GM12878 (cell line): ENCODE measurements at regions not wholly inside any gene's neighbourhood (a gene's known extent, or its start where the extent isn't known, plus 50 kb on each side); places are given as distances from the start of the nearest gene placed in this dataset.

ENCODE experiments used
- JUNB ChIP-seq: IDR thresholded peaks from 2 replicates; pipeline ENCODE4 v1.6.1; 2016; ENCODE audit warnings: antibody characterized with exemption, mild to moderate bottlenecking
- POLR2AphosphoS5 ChIP-seq: IDR thresholded peaks from 2 replicates; pipeline ENCODE4 v1.6.1; 2011; ENCODE audit warnings: mild to moderate bottlenecking, low read length, inconsistent platforms

DNA sequence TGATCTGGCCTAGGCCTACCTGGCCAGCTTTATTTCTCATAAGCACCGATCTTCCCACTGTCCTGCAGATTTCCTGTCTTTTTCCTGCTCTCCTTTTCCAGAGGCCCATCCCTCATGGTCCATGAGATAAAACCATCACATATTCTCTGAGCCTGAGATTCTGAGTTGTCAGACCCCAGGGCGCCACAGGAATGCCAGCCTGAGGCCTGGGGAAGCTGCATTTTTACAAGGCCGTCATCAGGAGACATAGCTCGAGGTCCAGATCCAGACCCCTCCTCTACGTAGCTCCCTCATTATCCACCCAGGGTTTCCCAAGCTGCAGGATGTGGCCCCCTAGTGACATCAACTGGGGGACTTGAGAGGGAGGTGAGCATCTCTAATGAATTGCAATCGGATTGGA lies 204.3 kb downstream of the ATPSCKMT start:
- TF ChIP-seq JUNB, result no peak
- no peak for TF ChIP-seq POLR2AphosphoS5
